Hematopoietic multipotent progenitor cell treated with erythropoietin and hydrocortisone succinate and interleukin-3 and kit ligand, for 6 days (in vitro differentiated cells): ENCODE measurements at regions not wholly inside any gene's neighbourhood (a gene's known extent, or its start where the extent isn't known, plus 50 kb on each side); places are given as distances from the start of the nearest gene placed in this dataset.
"Not testable (repeated sequence)": the region's sequence is repeated elsewhere in the genome, so short reads cannot be mapped to it uniquely, and the experiment has no call there.

Experiments
- DNase-seq: peaks from one replicate; pipeline ENCODE4 v3.0.0-alpha.2; 2015

GRCh38 chrY:7390056-7390455, 478.5 kb upstream of the AMELY start:
- DNase-seq, result no peak

GRCh38 chrY:7382988-7383387, 471.4 kb upstream of the AMELY start:
- DNase-seq, result no peak

DNA sequence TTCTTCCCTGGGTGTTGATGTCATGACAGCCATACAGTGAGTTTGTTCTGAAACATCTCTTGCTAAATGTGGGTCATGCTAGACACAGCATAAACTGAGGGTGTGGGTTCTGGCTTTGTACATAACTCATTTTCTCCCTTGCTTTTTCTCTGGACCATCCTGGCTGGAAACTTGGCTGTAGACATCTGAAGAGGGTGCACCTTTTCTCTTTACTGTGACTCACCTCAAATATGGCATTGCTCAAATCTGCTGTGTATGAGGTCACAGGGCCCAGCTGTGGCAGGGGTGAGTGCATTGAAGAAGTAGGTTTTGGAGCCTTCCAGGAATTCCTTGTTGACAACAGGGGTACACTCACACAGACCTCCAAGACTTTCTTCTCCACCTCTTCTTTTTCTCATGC, 465.5 kb upstream of the AMELY start:
- no peak for DNase-seq

- DNase-seq, result not testable (repeated sequence)
Observed at GRCh38 chrY:7374485-7374884, 462.9 kb upstream of the AMELY start.

DNA sequence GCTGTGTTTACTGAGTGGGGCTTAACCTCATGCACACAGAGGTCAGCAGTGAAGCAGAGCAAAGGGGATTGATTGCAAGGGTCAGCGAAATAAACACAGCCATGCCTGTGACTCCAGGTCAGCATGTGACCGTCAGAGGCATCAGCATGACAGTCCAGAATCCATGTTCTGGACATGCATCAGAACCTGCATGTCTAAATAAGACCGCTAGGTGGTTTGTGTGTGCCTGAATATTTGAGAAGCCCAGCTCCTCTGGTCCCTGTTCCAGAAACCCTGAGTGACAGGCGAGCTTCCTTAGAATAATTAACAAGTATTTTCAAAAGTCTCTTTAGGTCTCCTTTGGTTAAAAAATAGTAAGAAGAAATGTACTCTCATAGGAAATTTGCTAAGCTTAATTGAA, 460.4 kb upstream of the AMELY start:
- DNase-seq, result not testable (repeated sequence)

DNA sequence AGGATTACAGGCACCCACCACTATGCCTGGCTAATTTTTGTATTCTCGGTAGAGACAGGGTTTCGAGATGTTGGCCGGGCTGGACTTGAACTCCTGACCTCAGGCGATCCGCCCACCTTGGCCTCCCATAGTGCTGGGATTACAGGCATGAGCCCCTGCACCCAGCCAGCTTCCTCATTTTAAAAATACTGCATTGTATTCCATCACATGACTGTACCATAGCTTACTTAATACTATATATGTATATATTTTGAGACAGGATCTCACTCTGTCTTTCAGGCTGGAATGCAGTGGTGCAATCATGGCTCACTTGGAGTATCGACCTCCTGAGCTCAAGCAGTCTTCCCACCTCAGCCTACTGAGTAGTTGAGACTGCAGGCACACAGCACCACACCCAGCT, 459.5 kb upstream of the AMELY start:
- not testable (repeated sequence) for DNase-seq

DNA sequence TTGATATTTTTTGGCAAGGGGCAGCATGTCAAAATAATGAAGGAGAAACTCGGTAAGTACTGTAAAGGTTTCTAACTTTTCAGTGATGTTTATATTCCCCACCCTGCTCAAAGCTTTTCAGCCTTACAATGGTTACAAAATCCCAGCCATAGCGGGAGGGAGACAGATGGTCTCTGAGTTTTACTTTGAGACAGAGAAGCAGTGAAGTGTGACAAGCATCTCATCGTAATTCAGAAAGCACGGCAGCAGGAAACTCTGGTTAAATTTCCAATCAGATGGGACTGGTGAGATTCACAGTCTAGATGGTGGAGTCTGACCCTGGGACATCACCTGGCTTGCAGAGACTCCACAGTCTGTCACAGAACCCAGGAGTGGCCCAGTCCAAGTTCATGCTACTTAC, 448.0 kb upstream of the AMELY start:
- DNase-seq, result no peak

DNA sequence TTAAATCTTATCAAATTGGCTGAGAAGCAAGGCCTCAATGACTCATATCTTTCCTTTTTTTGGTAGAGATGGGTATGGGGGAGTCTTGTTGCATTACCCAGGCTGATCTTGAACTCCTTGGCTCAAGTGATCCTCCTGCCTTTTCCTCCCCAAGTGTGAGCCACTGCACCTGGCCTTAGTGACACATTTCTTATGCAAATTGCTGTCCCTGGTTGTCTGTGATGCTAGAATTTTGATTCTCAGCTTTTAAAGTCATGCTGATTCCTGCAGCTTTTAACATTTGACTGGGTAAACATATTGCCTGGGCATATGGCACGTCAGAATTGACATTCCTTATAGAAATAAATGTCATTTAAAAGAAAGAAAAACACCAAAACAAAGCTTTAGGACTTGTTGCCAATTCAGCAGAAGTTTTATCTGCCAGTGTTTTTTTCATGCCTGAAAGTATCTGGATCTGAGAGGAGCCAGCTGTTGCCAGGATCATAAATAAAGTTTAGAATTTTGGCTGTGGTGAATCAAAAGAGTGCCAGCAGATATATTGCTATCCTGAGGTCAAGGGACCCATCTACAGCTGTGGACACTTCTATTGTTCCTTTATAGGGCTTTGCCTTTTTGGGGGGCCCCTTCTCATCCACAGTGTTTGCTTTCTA, 446.7 kb upstream of the AMELY start:
- DNase-seq, result no peak

DNA sequence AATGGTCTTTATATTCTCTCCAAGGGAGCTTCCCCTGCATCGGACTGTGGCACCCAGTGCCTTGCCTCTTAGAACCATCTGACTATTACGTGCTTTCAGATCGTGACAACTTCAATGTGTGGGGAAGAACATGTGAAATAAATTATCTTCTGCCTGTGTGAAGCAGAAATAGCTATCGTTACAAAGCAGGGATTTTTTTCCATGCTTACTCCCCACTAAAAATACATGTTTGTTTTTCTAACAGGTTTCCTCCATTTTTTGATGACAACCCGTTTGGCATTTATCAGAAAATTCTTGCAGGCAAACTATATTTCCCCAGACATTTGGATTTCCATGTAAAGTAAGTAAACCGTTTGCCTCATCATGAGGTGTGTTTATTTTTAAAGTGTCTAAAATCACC, 444.3 kb upstream of the AMELY start:
- not testable (repeated sequence) for DNase-seq

- peak; percentile 77 for DNase-seq
Observed at GRCh38 chrY:7344661-7345060, 433.1 kb upstream of the AMELY start.

DNA sequence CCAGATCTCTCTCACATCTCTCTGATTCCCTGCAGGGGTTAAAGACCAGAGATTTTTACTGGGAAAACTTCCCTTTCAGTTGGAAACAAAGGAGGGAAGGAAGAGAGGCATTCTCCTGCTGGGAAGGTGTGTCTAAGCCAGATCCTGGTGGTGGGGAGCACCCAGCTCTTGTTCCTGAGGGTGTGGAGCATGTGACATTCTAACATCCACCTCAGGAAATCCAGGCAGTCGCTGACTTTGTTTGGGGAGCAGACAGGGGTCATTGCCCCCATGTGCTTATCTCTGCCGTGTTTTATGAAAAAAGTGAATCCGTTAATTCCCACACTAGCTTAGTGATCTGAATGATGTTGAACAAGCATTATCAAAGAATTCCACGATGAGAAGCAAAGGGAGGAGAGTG, 431.7 kb upstream of the AMELY start:
- no peak for DNase-seq

GRCh38 chrY:7342732-7343131, 431.2 kb upstream of the AMELY start:
- DNase-seq, result not testable (repeated sequence)

- DNase-seq, result no peak
Observed at GRCh38 chrY:7339391-7340087, 428.0 kb upstream of the AMELY start.

GRCh38 chrY:7336023-7336873, 424.7 kb upstream of the AMELY start:
- DNase-seq, result no peak

GRCh38 chrY:7334449-7334848, 422.9 kb upstream of the AMELY start:
- no peak for DNase-seq

DNA sequence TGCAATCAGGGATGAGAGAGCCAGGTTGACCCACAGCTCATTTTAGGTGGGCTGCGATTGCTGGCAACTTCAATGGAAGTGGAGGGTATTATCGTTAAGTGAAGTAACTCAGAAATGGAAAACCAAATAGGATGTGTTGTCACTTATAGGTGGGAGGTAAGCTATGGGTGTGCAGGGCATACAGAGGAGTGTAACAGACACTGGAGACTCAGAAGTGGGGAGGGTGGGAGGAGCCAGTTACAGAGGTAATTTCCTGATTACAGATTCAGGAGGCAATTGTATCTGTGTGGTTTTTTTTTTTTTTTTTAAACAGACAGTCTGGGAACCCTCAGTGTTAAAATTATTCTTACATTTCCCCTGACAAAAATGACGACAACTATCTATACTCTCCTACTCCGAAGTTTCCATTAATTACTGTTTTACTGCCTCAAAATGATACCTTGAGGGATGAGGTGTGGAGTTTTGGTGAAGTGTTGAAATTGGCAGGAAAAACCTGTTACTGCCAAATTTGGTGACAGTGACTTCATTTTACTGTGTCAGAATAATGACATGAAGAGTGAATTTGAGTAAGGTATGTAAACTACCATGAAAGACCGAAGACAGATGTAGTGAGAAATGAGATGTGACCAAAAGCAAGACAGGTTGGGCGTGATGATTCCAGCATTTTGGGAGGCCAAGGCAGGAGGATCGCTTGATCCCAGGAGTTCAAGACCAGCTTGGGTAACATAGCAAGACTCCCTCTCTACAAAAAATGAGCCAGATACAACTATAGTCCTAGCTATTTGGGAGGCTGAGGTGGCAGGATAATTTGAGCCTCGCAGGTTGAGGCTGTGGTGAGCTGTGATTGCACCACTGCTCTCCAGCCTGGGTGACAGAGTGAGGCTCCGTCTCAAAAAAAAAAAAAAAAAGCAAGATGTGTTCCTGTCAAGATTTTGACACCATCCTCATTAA, 415.0 kb upstream of the AMELY start:
- DNase-seq, result no peak

GRCh38 chrY:7325531-7325930, 414.0 kb upstream of the AMELY start:
- no peak for DNase-seq

DNA sequence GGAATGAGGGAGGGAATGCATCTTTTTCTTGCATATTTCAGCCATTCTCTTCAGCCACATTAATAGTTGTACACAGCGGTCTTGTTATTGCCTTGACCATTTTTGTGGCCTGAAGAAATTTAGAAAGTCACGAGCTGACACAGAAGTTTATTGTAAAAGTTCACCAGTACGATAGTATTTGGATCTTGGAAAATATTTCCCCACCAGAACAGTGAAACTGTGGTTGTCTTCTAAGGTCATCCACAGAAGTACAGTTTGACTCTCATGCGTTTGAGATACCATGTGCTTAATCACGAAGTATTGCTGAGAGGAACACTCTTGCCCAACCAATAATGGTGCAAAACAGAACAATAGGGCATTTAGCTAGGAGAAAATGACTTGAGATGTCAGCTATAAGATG, 409.2 kb upstream of the AMELY start:
- DNase-seq, result no peak

- DNase-seq, result not testable (repeated sequence)
Observed at GRCh38 chrY:7320171-7320570, 408.6 kb upstream of the AMELY start.

DNA sequence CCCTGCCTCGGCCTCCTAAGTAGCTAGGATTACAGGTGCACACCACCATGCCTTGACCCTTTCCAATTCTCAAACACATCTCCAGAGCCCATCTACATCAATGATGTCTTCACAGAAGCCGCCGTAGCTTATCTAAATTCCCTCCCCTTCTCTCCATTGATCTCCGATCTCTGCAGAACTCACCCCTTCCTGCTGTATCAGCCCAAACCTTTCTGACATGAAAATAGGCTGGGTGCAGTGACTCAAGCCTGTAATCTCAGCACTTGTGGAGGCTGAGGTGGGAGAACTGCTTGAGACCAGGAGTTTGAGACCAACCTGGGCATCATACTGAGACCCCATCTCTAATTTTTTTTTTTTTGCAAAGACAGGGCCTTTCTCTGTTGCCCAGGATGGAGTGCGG, 406.6 kb upstream of the AMELY start:
- no peak for DNase-seq

DNA sequence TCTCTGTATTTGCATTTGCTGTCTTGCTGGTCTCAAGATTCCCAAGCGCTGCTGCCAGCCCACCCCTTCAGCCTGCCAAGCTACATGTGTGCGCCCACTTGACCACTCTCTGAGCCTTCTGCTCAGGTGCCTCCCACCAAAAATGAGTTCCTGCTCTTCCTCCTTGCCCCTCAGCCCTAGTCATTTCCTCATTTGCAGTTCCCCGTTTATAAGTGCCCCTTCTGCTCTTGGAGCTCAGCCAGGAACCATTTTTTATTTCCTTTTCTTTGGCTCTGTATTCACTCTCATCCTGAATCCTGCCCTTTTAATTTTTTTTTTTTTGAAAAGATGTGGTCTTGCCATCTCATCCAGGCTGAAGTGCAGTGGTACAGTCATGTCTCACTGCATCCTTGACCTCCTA, 406.0 kb upstream of the AMELY start:
- DNase-seq, result peak; percentile 16

DNA sequence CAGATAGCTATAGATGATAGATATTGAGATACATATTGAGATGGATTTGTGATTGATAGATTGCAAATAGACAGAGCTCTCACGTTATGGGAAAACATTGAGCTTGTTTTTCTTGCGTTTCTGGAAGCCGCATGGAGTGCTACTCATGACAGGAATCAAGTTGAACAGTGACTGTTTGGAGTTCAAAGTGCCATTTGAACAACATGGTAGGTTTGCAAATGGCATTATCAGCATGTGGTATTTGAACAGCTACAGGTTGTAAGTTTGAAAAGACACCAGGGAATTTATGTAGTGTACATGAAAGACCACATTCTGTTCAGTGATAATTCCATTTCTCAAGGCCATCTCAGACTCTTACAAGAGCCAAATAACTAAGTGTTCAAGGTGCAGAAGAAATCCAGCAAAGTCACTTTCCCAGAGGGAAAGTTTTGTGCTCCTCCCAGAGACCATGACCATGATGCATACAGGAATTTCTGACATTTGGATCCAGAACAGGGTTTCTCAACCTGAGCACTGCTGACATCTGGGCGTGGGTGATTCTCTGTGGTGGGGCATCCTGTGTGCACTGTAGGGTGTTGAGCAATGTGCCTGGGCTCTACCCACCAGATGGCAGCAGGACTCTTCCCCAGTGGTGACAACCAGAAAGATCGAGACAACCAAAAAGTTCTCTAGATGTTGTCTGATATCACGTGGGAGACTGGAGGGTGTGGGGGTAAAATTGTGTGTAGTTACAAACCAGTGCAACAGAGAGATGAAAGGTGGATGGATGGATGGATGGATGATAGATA, 399.1 kb upstream of the AMELY start:
- peak; percentile 62 for DNase-seq
